Fibroblast of lung (primary cell): ENCODE measurements at regions not wholly inside any gene's neighbourhood (a gene's known extent, or its start where the extent isn't known, plus 50 kb on each side); places are given as distances from the start of the nearest gene placed in this dataset.

ENCODE experiments used
- DNase-seq, 2 donors: peaks; one replicate each; pipeline versions ENCODE4 v3.0.0 to v3.0.0-alpha.2; 2010; ENCODE audit warnings: low read depth in 2 of 2
- H2AFZ ChIP-seq: 2 replicates; pipeline ENCODE4 v1.5.1; 2012; ENCODE audit warnings: low read length, control low read depth, inconsistent platforms
- H3K27ac ChIP-seq: 2 replicates; pipeline ENCODE4 v1.5.1; 2011; ENCODE audit warnings: low read length, control low read depth; ENCODE audit not compliant: insufficient read depth
- H3K27me3 ChIP-seq: 2 replicates; pipeline ENCODE4 v1.5.1; 2011; ENCODE audit warnings: mild to moderate bottlenecking, low read length; ENCODE audit not compliant: control insufficient read depth, insufficient read depth
- H3K36me3 ChIP-seq: 2 replicates; pipeline ENCODE4 v1.5.1; 2011; ENCODE audit warnings: low read length; ENCODE audit not compliant: control insufficient read depth, insufficient read depth
- H3K4me1 ChIP-seq: 2 replicates; pipeline ENCODE4 v1.5.1; 2011; ENCODE audit warnings: low read length; ENCODE audit not compliant: control insufficient read depth, insufficient read depth; ENCODE audit errors: extremely low read depth
- H3K4me2 ChIP-seq: 2 replicates; pipeline ENCODE4 v1.5.1; 2011; ENCODE audit warnings: low read length, control low read depth; ENCODE audit not compliant: insufficient read depth; ENCODE audit errors: extremely low read depth
- H3K4me3 ChIP-seq, 4 experiments: fragments of 200-600 bp in 1 of 4; sonication (generic) in 1 of 4; replicated peaks in 1 of 4; 2 replicates each; pipeline ENCODE4 v1.5.1; 2011 to 2016; ENCODE audit warnings: low read length in 4 of 4, low read depth in 3 of 4, mild to moderate bottlenecking in 3 of 4, control low read depth in 2 of 4, inconsistent platforms in 1 of 4, mixed read lengths in 1 of 4; ENCODE audit not compliant: insufficient read depth in 1 of 4; ENCODE audit errors: control extremely low read depth in 1 of 4
- H3K79me2 ChIP-seq: 2 replicates; pipeline ENCODE4 v1.5.1; 2012; ENCODE audit warnings: mild to moderate bottlenecking, low read length, inconsistent platforms; ENCODE audit not compliant: control insufficient read depth, insufficient read depth
- H3K9ac ChIP-seq: 2 replicates; pipeline ENCODE4 v1.5.1; 2011; ENCODE audit warnings: mild to moderate bottlenecking, low read length, control low read depth; ENCODE audit not compliant: insufficient read depth
- H3K9me3 ChIP-seq: 2 replicates; pipeline ENCODE4 v1.5.1; 2012; ENCODE audit warnings: low read depth, low read length; ENCODE audit not compliant: control insufficient read depth, insufficient read depth
- H4K20me1 ChIP-seq: 2 replicates; pipeline ENCODE4 v1.5.1; 2011; ENCODE audit warnings: low read length; ENCODE audit not compliant: control insufficient read depth, insufficient read depth; ENCODE audit errors: extremely low read depth
- CTCF ChIP-seq, 2 donors: IDR thresholded peaks in 1 of 2; conservative IDR thresholded peaks in 1 of 2; 1 replicate in 1 of 2; 2 replicates in 1 of 2; pipeline ENCODE4 v1.5.1; 2011 to 2012; ENCODE audit warnings: low read length in 2 of 2, control low read depth in 1 of 2, inconsistent platforms in 1 of 2, low read depth in 1 of 2, mild to moderate bottlenecking in 1 of 2
- EZH2 ChIP-seq: IDR thresholded peaks from 2 replicates; pipeline ENCODE4 v1.5.1; 2012; ENCODE audit warnings: low read length, control low read depth, mild to moderate bottlenecking; ENCODE audit errors: missing control alignments

- H3K9me3 ChIP-seq: no peaks in the 10 kb centered on the region
- no peak overlapping the region for H3K9ac ChIP-seq
- TF ChIP-seq EZH2 (no peak), CTCF (conservative IDR thresholded peaks at IDR 0.05 in 1 of 2, IDR thresholded peaks at IDR 0.05 in 1 of 2; ENCODE audit: low read depth in 1 of 2, low read length in 2 of 2) (no peak)
- no peak overlapping the region for H3K4me3 ChIP-seq
- H3K27me3 ChIP-seq: no peaks in the 10 kb centered on the region
- no peak overlapping the region for H3K4me2 ChIP-seq
- no peaks in the 10 kb centered on the region for H3K36me3 ChIP-seq
- H3K79me2 ChIP-seq: no peaks in the 10 kb centered on the region
- no peak for DNase-seq
- no peak overlapping the region for H2AFZ ChIP-seq
- no peaks in the 10 kb centered on the region for H3K4me1 ChIP-seq
- H4K20me1 ChIP-seq: no peaks in the 10 kb centered on the region
- H3K27ac ChIP-seq: no peak overlapping the region
Measured at GRCh38 chr2:138950486-138950885, 170.3 kb upstream of the NXPH2 start.

GRCh38 chr2:138949517-138949916 is 169.3 kb upstream of the NXPH2 start:
- peak in 1 of 2 donors; percentile 27 for DNase-seq
- Histone ChIP-seq H3K27me3 (no peaks in the 10 kb centered on the region), H3K36me3 (no peaks in the 10 kb centered on the region), H3K9me3 (no peaks in the 10 kb centered on the region), H3K79me2 (no peaks in the 10 kb centered on the region), H3K27ac (no peak overlapping the region), H3K4me2 (no peak overlapping the region), H3K9ac (no peak overlapping the region), H2AFZ (no peak overlapping the region), H3K4me3 (no peak overlapping the region), H4K20me1 (no peaks in the 10 kb centered on the region), H3K4me1 (no peaks in the 10 kb centered on the region)
- no peak for TF ChIP-seq CTCF (conservative IDR thresholded peaks at IDR 0.05 in 1 of 2, IDR thresholded peaks at IDR 0.05 in 1 of 2; ENCODE audit: low read depth in 1 of 2, low read length in 2 of 2)
- TF ChIP-seq EZH2: no peak

GRCh38 chr2:138948070-138948539 is 167.9 kb upstream of the NXPH2 start:
- H3K27me3 ChIP-seq: no peaks in the 10 kb centered on the region
- H3K4me1 ChIP-seq: no peaks in the 10 kb centered on the region
- no peak overlapping the region for H2AFZ ChIP-seq
- peak; percentile 64 to 99 for DNase-seq
- no peak overlapping the region for H3K9ac ChIP-seq
- H3K9me3 ChIP-seq: no peaks in the 10 kb centered on the region
- no peaks in the 10 kb centered on the region for H3K79me2 ChIP-seq
- H3K4me2 ChIP-seq: no peak overlapping the region
- H3K4me3 ChIP-seq: no peak overlapping the region
- no peaks in the 10 kb centered on the region for H3K36me3 ChIP-seq
- no peaks in the 10 kb centered on the region for H4K20me1 ChIP-seq
- H3K27ac ChIP-seq: no peak overlapping the region
- TF ChIP-seq CTCF (conservative IDR thresholded peaks at IDR 0.05 in 1 of 2, IDR thresholded peaks at IDR 0.05 in 1 of 2; ENCODE audit: low read depth in 1 of 2, low read length in 2 of 2) (no peak), EZH2 (no peak)
